BLaER1 (cell line): ENCODE measurements at regions not wholly inside any gene's neighbourhood (a gene's known extent, or its start where the extent isn't known, plus 50 kb on each side); places are given as distances from the start of the nearest gene placed in this dataset.
A peak's percentile ranks its signal among the peaks of the same experiment; 100 is the strongest.

Source experiments
- H3K27ac ChIP-seq: shearing (Covaris generic); formaldehyde crosslinking; 2 replicates; pipeline ENCODE4 v1.8.1; 2022
- H3K27me3 ChIP-seq: shearing (Covaris generic); formaldehyde crosslinking; 2 replicates; pipeline ENCODE4 v1.8.1; 2022
- H3K36me3 ChIP-seq: shearing (Covaris generic); formaldehyde crosslinking; 2 replicates; pipeline ENCODE4 v1.8.1; 2022
- H3K4me1 ChIP-seq: shearing (Covaris generic); formaldehyde crosslinking; 2 replicates; pipeline ENCODE4 v1.8.1; 2022
- H3K4me2 ChIP-seq: shearing (Covaris generic); formaldehyde crosslinking; 2 replicates; pipeline ENCODE4 v1.8.1; 2022
- H3K4me3 ChIP-seq: shearing (Covaris generic); formaldehyde crosslinking; 2 replicates; pipeline ENCODE4 v1.8.1; 2022
- H3K9ac ChIP-seq: shearing (Covaris generic); formaldehyde crosslinking; 2 replicates; pipeline ENCODE4 v1.8.1; 2022
- H3K9me3 ChIP-seq: shearing (Covaris generic); formaldehyde crosslinking; 2 replicates; pipeline ENCODE4 v1.8.1; 2022
- H4K20me1 ChIP-seq: shearing (Covaris generic); formaldehyde crosslinking; 2 replicates; pipeline ENCODE4 v1.8.1; 2022
- Cebpa-rat ChIP-seq: shearing (Covaris generic); IDR thresholded peaks from 2 replicates; pipeline ENCODE4 v1.8.1; 2022

- TF ChIP-seq Cebpa-rat = no peak
Observed at GRCh38 chr3:161740421-161740820, 243.8 kb downstream of the OTOL1 start.

GRCh38 chr3:161744366-161744765 lies 247.8 kb downstream of the OTOL1 start:
- no peak overlapping the region for H3K9ac ChIP-seq
- no peak overlapping the region for H3K4me3 ChIP-seq
- no peaks in the 10 kb centered on the region for H3K4me1 ChIP-seq
- H3K9me3 ChIP-seq = no peaks in the 10 kb centered on the region
- H3K27ac ChIP-seq = no peak overlapping the region
- H3K27me3 ChIP-seq = no peaks in the 10 kb centered on the region
- no peak for TF ChIP-seq Cebpa-rat
- H4K20me1 ChIP-seq = no peaks in the 10 kb centered on the region
- H3K36me3 ChIP-seq = no peaks in the 10 kb centered on the region
- H3K4me2 ChIP-seq = no peak overlapping the region

More at GRCh38 chr3:161740421-161740820, 243.8 kb downstream of the OTOL1 start:
- H3K36me3 ChIP-seq = no peaks in the 10 kb centered on the region
- no peak overlapping the region for H3K9ac ChIP-seq
- H3K9me3 ChIP-seq = no peaks in the 10 kb centered on the region
- H3K4me1 ChIP-seq = no peaks in the 10 kb centered on the region
- no peaks in the 10 kb centered on the region for H3K27me3 ChIP-seq
- no peak overlapping the region for H3K4me2 ChIP-seq
- no peak overlapping the region for H3K27ac ChIP-seq
- no peak overlapping the region for H3K4me3 ChIP-seq
- H4K20me1 ChIP-seq = no peaks in the 10 kb centered on the region

GRCh38 chr3:161745741-161746140 lies 249.1 kb downstream of the OTOL1 start:
- no peak overlapping the region for H3K4me2 ChIP-seq
- H3K27ac ChIP-seq = no peak overlapping the region

GRCh38 chr3:161748049-161748448 lies 251.4 kb downstream of the OTOL1 start:
- Histone ChIP-seq H3K27me3 (no peaks in the 10 kb centered on the region), H4K20me1 (no peaks in the 10 kb centered on the region), H3K4me3 (no peak overlapping the region), H3K9me3 (no peaks in the 10 kb centered on the region), H3K36me3 (no peaks in the 10 kb centered on the region), H3K4me1 (no peaks in the 10 kb centered on the region), H3K27ac (no peak overlapping the region), H3K4me2 (no peak overlapping the region), H3K9ac (no peak overlapping the region)
- no peak for TF ChIP-seq Cebpa-rat

More at GRCh38 chr3:161745741-161746140, 249.1 kb downstream of the OTOL1 start:
- no peak for TF ChIP-seq Cebpa-rat
- Histone ChIP-seq H3K4me3 (no peak overlapping the region), H3K36me3 (no peaks in the 10 kb centered on the region), H3K9me3 (no peaks in the 10 kb centered on the region), H3K27me3 (no peaks in the 10 kb centered on the region), H3K9ac (no peak overlapping the region), H4K20me1 (no peaks in the 10 kb centered on the region), H3K4me1 (no peaks in the 10 kb centered on the region)

GRCh38 chr3:161754420-161755053 lies 257.9 kb downstream of the OTOL1 start:
- no peak overlapping the region for H3K27ac ChIP-seq
- no peak overlapping the region for H3K4me2 ChIP-seq
- H4K20me1 ChIP-seq = no peaks in the 10 kb centered on the region
- no peak overlapping the region for H3K4me3 ChIP-seq
- H3K9ac ChIP-seq = no peak overlapping the region
- no peaks in the 10 kb centered on the region for H3K9me3 ChIP-seq
- H3K27me3 ChIP-seq = no peaks in the 10 kb centered on the region
- peaks cover 12% of the 10 kb centered on the region for H3K4me1 ChIP-seq
- TF ChIP-seq Cebpa-rat = no peak
- H3K36me3 ChIP-seq = no peaks in the 10 kb centered on the region

GRCh38 chr3:161759444-161759843 lies 262.8 kb downstream of the OTOL1 start:
- Histone ChIP-seq H3K27ac (no peak overlapping the region), H3K4me3 (no peak overlapping the region), H3K27me3 (no peaks in the 10 kb centered on the region), H3K36me3 (no peaks in the 10 kb centered on the region), H4K20me1 (no peaks in the 10 kb centered on the region), H3K4me1 (peaks cover 12% of the 10 kb centered on the region), H3K9me3 (no peaks in the 10 kb centered on the region), H3K4me2 (no peak overlapping the region), H3K9ac (no peak overlapping the region)
- TF ChIP-seq Cebpa-rat = no peak

GRCh38 chr3:161766331-161766730 lies 269.7 kb downstream of the OTOL1 start:
- Histone ChIP-seq H3K36me3 (no peaks in the 10 kb centered on the region), H4K20me1 (no peaks in the 10 kb centered on the region), H3K9me3 (no peaks in the 10 kb centered on the region), H3K27me3 (no peaks in the 10 kb centered on the region), H3K9ac (no peak overlapping the region), H3K4me3 (no peak overlapping the region), H3K4me2 (no peak overlapping the region), H3K27ac (no peak overlapping the region), H3K4me1 (peaks cover 13% of the 10 kb centered on the region)
- no peak for TF ChIP-seq Cebpa-rat

GRCh38 chr3:161770484-161771386 lies 274.1 kb downstream of the OTOL1 start:
- Histone ChIP-seq H3K36me3 (no peaks in the 10 kb centered on the region), H3K9me3 (no peaks in the 10 kb centered on the region), H3K4me2 (peak overlapping the region; percentile 40), H4K20me1 (no peaks in the 10 kb centered on the region), H3K27ac (no peak overlapping the region), H3K4me1 (peaks cover 14% of the 10 kb centered on the region), H3K9ac (no peak overlapping the region), H3K4me3 (no peak overlapping the region), H3K27me3 (no peaks in the 10 kb centered on the region)
- no peak for TF ChIP-seq Cebpa-rat

GRCh38 chr3:161781381-161781780 lies 284.8 kb downstream of the OTOL1 start:
- Histone ChIP-seq H3K9ac (no peak overlapping the region), H3K4me2 (peak overlapping the region; percentile 46), H3K27me3 (no peaks in the 10 kb centered on the region), H3K27ac (no peak overlapping the region), H3K4me1 (no peaks in the 10 kb centered on the region), H3K9me3 (peaks cover 4% of the 10 kb centered on the region), H4K20me1 (no peaks in the 10 kb centered on the region), H3K4me3 (no peak overlapping the region), H3K36me3 (no peaks in the 10 kb centered on the region)
- TF ChIP-seq Cebpa-rat = no peak
